ENCODE measurements at regions not wholly inside any gene's neighbourhood (a gene's known extent, or its start where the extent isn't known, plus 50 kb on each side); places are given as distances from the start of the nearest gene placed in this dataset.

DNA sequence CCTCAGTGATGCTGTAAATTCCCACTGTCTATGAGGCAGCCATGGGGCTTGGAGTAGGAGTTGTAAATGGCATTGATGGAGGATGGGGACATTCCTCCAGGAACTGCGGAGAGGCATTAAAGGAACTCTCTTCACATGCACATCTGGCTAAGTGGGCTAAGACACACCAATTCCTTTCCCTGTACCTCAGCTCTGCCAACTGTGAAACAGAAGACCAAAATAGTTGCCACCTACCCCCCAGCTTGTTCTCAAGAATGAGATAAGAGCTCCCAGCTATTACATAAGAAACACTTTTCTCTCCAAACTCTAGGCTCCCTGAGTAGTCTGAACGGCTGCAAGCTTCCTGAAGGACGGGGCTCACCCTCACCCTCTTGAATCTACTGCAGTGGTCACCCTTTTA, 144.6 kb upstream of the SLC30A5 start:
- TF ChIP-seq ZNF558 (CRISPR knock-in tag; IDR thresholded peaks at IDR 0.05; ENCODE audit: borderline replicate concordance): no peak
- TF ChIP-seq U2AF1 (optimal IDR thresholded peaks at IDR 0.05; ENCODE audit: low read depth, low read length): no peak
- no peak for TF ChIP-seq KDM5A (IDR thresholded peaks at IDR 0.05; ENCODE audit: borderline replicate concordance, low read length)
- TF ChIP-seq, protein P1, sequence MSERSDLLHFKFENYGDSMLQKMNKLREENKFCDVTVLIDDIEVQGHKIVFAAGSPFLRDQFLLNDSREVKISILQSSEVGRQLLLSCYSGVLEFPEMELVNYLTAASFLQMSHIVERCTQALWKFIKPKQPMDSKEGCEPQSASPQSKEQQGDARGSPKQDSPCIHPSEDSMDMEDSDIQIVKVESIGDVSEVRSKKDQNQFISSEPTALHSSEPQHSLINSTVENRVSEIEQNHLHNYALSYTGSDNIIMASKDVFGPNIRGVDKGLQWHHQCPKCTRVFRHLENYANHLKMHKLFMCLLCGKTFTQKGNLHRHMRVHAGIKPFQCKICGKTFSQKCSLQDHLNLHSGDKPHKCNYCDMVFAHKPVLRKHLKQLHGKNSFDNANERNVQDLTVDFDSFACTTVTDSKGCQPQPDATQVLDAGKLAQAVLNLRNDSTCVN (CRISPR knock-in tag; IDR thresholded peaks at IDR 0.05; ENCODE audit: borderline replicate concordance): no peak
- TF ChIP-seq POLR2A (IDR thresholded peaks at IDR 0.05; ENCODE audit: insufficient read depth in 1 of 2, low read depth in 2 of 2, low read length in 2 of 2): no peak
- no peak for TF ChIP-seq BCL6 (CRISPR knock-in tag; IDR thresholded peaks at IDR 0.05)
- no peak for TF ChIP-seq EP300 (IDR thresholded peaks at IDR 0.05; ENCODE audit: low read depth in 2 of 2, low read length in 2 of 2)
- no peak for TF ChIP-seq EP300 (CRISPR knock-in tag; IDR thresholded peaks at IDR 0.05; ENCODE audit: borderline replicate concordance)
- TF ChIP-seq PHF20 (CRISPR knock-in tag; IDR thresholded peaks at IDR 0.05): no peak
- TF ChIP-seq, protein P2, sequence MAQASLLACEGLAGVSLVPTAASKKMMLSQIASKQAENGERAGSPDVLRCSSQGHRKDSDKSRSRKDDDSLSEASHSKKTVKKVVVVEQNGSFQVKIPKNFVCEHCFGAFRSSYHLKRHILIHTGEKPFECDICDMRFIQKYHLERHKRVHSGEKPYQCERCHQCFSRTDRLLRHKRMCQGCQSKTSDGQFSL (CRISPR knock-in tag; IDR thresholded peaks at IDR 0.05): no peak

All from HepG2 (cell line).